CD4-positive, alpha-beta T cell (primary cell): ENCODE measurements at regions not wholly inside any gene's neighbourhood (a gene's known extent, or its start where the extent isn't known, plus 50 kb on each side); places are given as distances from the start of the nearest gene placed in this dataset.

Experiments
- ATAC-seq: fragments of 200-7000 bp; cut with Tn5 transposase; one replicate; pipeline ENCODE4 v1.10.0; 2022; ENCODE audit warnings: mild to moderate bottlenecking; ENCODE audit not compliant: poor library complexity
- CTCF ChIA-PET: fragments of 350-600 bp; sonication (Branson Sonifier 250); formaldehyde crosslinking; loops from one replicate; lab custom pipeline; 2021; ENCODE audit warnings: antibody characterized with exemption, inconsistent platforms; lab: Charles Lee
- POLR2A ChIA-PET: fragments of 350-600 bp; sonication (Branson Sonifier 250); formaldehyde crosslinking; loops from one replicate; lab custom pipeline; 2021; ENCODE audit warnings: antibody characterized with exemption, inconsistent platforms; lab: Charles Lee
- DNase-seq, 14 experiments: peaks; one replicate each; pipeline ENCODE4 v3.0.0-alpha.2; 2013 to 2020; ENCODE audit warnings: mixed read lengths in 2 of 14
- H3K27ac ChIP-seq, 2 donors: one replicate each; pipeline versions ENCODE4 v1.5.1 to v1.7.0; 2013; ENCODE audit warnings: low read length in 2 of 2, low read depth in 1 of 2, mild to moderate bottlenecking in 1 of 2
- H3K27me3 ChIP-seq, 2 experiments: 1 replicate in 1 of 2; 2 replicates in 1 of 2; pipeline versions ENCODE4 v1.6.1 to v1.7.0; 2013; ENCODE audit warnings: low read length in 2 of 2, control low read depth in 1 of 2, mild to moderate bottlenecking in 1 of 2, moderate library complexity in 1 of 2; ENCODE audit not compliant: insufficient read depth in 2 of 2, control insufficient read depth in 1 of 2
- H3K36me3 ChIP-seq: one replicate; pipeline ENCODE4 v1.6.1; 2013; ENCODE audit warnings: low read length, control low read depth; ENCODE audit not compliant: insufficient read depth
- H3K4me1 ChIP-seq: one replicate; pipeline ENCODE4 v1.6.1; 2013; ENCODE audit warnings: low read length, control low read depth; ENCODE audit not compliant: insufficient read depth
- H3K4me3 ChIP-seq: one replicate; pipeline ENCODE4 v1.5.1; 2013; ENCODE audit warnings: mild to moderate bottlenecking, low read length, moderate library complexity
- H3K9me3 ChIP-seq, 2 experiments: 1 replicate in 1 of 2; 2 replicates in 1 of 2; pipeline versions ENCODE4 v1.6.1 to v1.7.0; 2013; ENCODE audit warnings: low read length in 2 of 2, mild to moderate bottlenecking in 2 of 2, control low read depth in 1 of 2, moderate library complexity in 1 of 2; ENCODE audit not compliant: control insufficient read depth in 1 of 2, insufficient read depth in 1 of 2
- H3K27ac Mint-ChIP-seq: one replicate; pipeline ENCODE4 v1.8.0; 2020; ENCODE audit warnings: mixed read lengths
- H3K27me3 Mint-ChIP-seq: one replicate; pipeline ENCODE4 v1.8.0; 2021; ENCODE audit warnings: mixed read lengths
- H3K36me3 Mint-ChIP-seq: one replicate; pipeline ENCODE4 v1.8.0; 2021; ENCODE audit warnings: low read depth, mixed read lengths
- H3K4me1 Mint-ChIP-seq: one replicate; pipeline ENCODE4 v1.8.0; 2021; ENCODE audit warnings: low read depth, mixed read lengths
- H3K4me3 Mint-ChIP-seq: one replicate; pipeline ENCODE4 v1.8.0; 2020; ENCODE audit warnings: mild to moderate bottlenecking, mixed read lengths
- H3K9me3 Mint-ChIP-seq: one replicate; pipeline ENCODE4 v1.8.0; 2020; ENCODE audit warnings: mixed read lengths
- CTCF ChIP-seq: fragments of 200-600 bp; IDR thresholded peaks from one replicate; pipeline ENCODE4 v1.8.0; 2022; ENCODE audit warnings: antibody characterized with exemption, mild to moderate bottlenecking
- intact Hi-C, 2 experiments: fragments of 100-400 bp; cut with DNase I in 1 of 2; cut with micrococcal nuclease in 1 of 2; formaldehyde crosslinking; loops; one replicate each; pipeline versions ENCODE4 v1.15.1 to v1.9.0; 2023 to 2025; cut with DNase I, micrococcal nuclease

- Histone ChIP-seq H3K9me3 (peaks cover 0 to 5% of the 10 kb centered on the region in 2 experiments), H3K27ac (no peak overlapping the region), H3K4me1 (no peaks in the 10 kb centered on the region), H3K4me3 (no peak overlapping the region), H3K27me3 (peaks cover 5 to 7% of the 10 kb centered on the region in 2 experiments), H3K36me3 (no peaks in the 10 kb centered on the region)
- no peaks in the 10 kb centered on the region for H3K4me1 Mint-ChIP-seq
- CTCF ChIA-PET, result no interaction called here
- peaks cover 21% of the 10 kb centered on the region for H3K27me3 Mint-ChIP-seq
- H3K9me3 Mint-ChIP-seq, result peaks cover 4% of the 10 kb centered on the region
- H3K36me3 Mint-ChIP-seq, result no peaks in the 10 kb centered on the region
- H3K27ac Mint-ChIP-seq, result no peak overlapping the region
- no peak for TF ChIP-seq CTCF
- POLR2A ChIA-PET, result no interaction called here
- intact Hi-C loops, result no loop called here
- ATAC-seq (no peak), DNase-seq (no peak)
- H3K4me3 Mint-ChIP-seq, result no peak overlapping the region
Measured at GRCh38 chr15:34684351-34684750, 70.4 kb downstream of the GJD2 start.

GRCh38 chr15:34682674-34683073 is 72.1 kb downstream of the GJD2 start:
- no peak overlapping the region for H3K27ac Mint-ChIP-seq
- no peaks in the 10 kb centered on the region for H3K36me3 Mint-ChIP-seq
- H3K4me3 Mint-ChIP-seq, result no peak overlapping the region
- no peaks in the 10 kb centered on the region for H3K36me3 ChIP-seq
- ChIA-PET CTCF (no interaction called here), POLR2A (no interaction called here)
- TF ChIP-seq CTCF, result no peak
- no peaks in the 10 kb centered on the region for H3K9me3 Mint-ChIP-seq
- ATAC-seq, result no peak
- peaks cover 7 to 12% of the 10 kb centered on the region in 2 experiments for H3K27me3 ChIP-seq
- H3K4me3 ChIP-seq, result no peak overlapping the region
- H3K4me1 ChIP-seq, result no peaks in the 10 kb centered on the region
- intact Hi-C loops, result no loop called here
- peaks cover 0 to 1% of the 10 kb centered on the region in 2 experiments for H3K9me3 ChIP-seq
- DNase-seq, result no peak
- H3K27ac ChIP-seq, result no peak overlapping the region
- H3K27me3 Mint-ChIP-seq, result peaks cover 21% of the 10 kb centered on the region
- H3K4me1 Mint-ChIP-seq, result no peaks in the 10 kb centered on the region

GRCh38 chr15:34679291-34679690 is 75.5 kb downstream of the GJD2 start:
- no peak overlapping the region for H3K27ac Mint-ChIP-seq
- ATAC-seq, result no peak
- H3K4me3 Mint-ChIP-seq, result no peak overlapping the region
- no peaks in the 10 kb centered on the region for H3K4me1 Mint-ChIP-seq
- H3K9me3 ChIP-seq, result no peaks in the 10 kb centered on the region
- intact Hi-C loops, result no loop called here
- POLR2A ChIA-PET, result no interaction called here
- H3K27me3 Mint-ChIP-seq, result peaks cover 12% of the 10 kb centered on the region
- CTCF ChIA-PET, result no interaction called here
- no peaks in the 10 kb centered on the region for H3K9me3 Mint-ChIP-seq
- H3K36me3 Mint-ChIP-seq, result no peaks in the 10 kb centered on the region
- H3K27me3 ChIP-seq, result peaks cover 9 to 12% of the 10 kb centered on the region in 2 experiments
- no peak overlapping the region for H3K27ac ChIP-seq
- no peak overlapping the region for H3K4me3 ChIP-seq
- no peak for DNase-seq
- H3K4me1 ChIP-seq, result no peaks in the 10 kb centered on the region
- no peaks in the 10 kb centered on the region for H3K36me3 ChIP-seq
- TF ChIP-seq CTCF, result no peak
